ENCODE measurements at regions not wholly inside any gene's neighbourhood (a gene's known extent, or its start where the extent isn't known, plus 50 kb on each side); places are given as distances from the start of the nearest gene placed in this dataset.

- no peaks in the 10 kb centered on the region for H3K9me3 Mint-ChIP-seq
- DNase-seq (ENCODE audit: low spot score in 2 of 2, unreplicated experiment in 2 of 2), result no peak
- H3K27ac Mint-ChIP-seq, result no peak overlapping the region
- no peak overlapping the region for H3K4me3 Mint-ChIP-seq
- no peaks in the 10 kb centered on the region for H3K36me3 Mint-ChIP-seq
- no peak for TF ChIP-seq CTCF (IDR thresholded peaks at IDR 0.05; ENCODE audit: unreplicated experiment)
- H3K27me3 Mint-ChIP-seq (ENCODE audit: low read depth), result peaks cover 32% of the 10 kb centered on the region
- H3K4me1 Mint-ChIP-seq, result no peaks in the 10 kb centered on the region
Observed at GRCh38 chr6:105879146-105879545, 207.0 kb upstream of the PRDM1 start.

DNA sequence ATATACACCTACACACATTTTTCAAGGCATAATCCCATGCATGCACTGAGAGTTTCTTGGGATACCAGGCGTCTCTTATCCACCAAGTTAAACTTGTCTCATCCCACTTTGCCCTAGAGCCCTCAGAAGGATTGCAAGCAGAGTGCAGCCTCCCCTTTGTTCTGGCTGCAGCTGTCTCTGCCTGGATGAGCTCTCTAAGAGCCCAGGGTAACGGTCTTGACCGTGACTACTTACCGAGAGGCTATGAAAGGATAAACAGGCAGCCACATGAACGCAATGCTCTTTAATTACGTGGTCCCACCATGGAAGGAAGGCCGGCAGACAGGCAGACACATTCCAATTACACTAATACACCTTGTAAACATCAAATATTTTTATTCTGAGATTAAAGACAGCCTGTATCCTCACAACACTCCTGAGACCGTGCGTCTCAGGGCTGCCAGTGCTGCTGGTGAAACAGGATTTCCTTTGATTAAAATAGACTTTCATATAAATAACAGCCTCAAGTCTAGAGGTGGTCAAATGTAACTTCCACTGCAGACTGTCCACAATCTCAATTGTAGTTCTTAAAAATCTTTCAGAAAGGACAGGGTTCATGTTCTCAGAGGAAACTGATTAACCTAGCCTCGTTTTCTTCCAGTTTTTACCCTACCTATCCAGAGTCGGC, 210.0 kb upstream of the PRDM1 start:
- Mint-ChIP-seq H3K4me1 (peaks cover 13% of the 10 kb centered on the region), H3K9me3 (no peaks in the 10 kb centered on the region), H3K27me3 (ENCODE audit: low read depth) (peaks cover 23% of the 10 kb centered on the region), H3K36me3 (no peaks in the 10 kb centered on the region), H3K4me3 (no peak overlapping the region), H3K27ac (no peak overlapping the region)
- DNase-seq (ENCODE audit: low spot score in 2 of 2, unreplicated experiment in 2 of 2), result no peak
- TF ChIP-seq CTCF (IDR thresholded peaks at IDR 0.05; ENCODE audit: unreplicated experiment), result no peak

GRCh38 chr6:105874835-105875626, 211.1 kb upstream of the PRDM1 start:
- DNase-seq (ENCODE audit: low spot score in 2 of 2, unreplicated experiment in 2 of 2), result no peak
- peaks cover 13% of the 10 kb centered on the region for H3K4me1 Mint-ChIP-seq
- H3K27ac Mint-ChIP-seq, result no peak overlapping the region
- no peaks in the 10 kb centered on the region for H3K9me3 Mint-ChIP-seq
- no peak for TF ChIP-seq CTCF (IDR thresholded peaks at IDR 0.05; ENCODE audit: unreplicated experiment)
- no peak overlapping the region for H3K4me3 Mint-ChIP-seq
- H3K27me3 Mint-ChIP-seq (ENCODE audit: low read depth), result peaks cover 14% of the 10 kb centered on the region
- H3K36me3 Mint-ChIP-seq, result no peaks in the 10 kb centered on the region

DNA sequence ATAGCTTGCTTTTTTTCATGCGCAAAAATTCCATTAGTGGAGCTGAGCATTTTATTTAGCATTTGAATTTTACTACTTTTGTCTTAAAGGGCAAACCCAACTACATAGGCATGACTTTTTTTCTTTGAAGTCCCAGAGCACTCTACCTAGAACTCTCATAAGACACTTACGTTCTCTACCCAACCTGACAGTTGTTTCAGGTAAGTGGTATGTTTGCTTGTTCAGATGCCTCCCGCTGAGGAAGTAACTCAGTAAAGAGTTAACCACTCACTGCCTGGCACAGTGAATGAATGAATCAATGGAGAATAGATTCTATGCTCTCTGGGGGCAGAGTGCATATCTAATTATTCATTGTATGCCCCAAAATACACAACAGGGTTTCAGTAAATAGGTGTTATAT, 212.3 kb upstream of the PRDM1 start:
- no peak overlapping the region for H3K4me3 Mint-ChIP-seq
- DNase-seq (ENCODE audit: low spot score in 2 of 2, unreplicated experiment in 2 of 2), result no peak
- peaks cover 13% of the 10 kb centered on the region for H3K4me1 Mint-ChIP-seq
- no peaks in the 10 kb centered on the region for H3K36me3 Mint-ChIP-seq
- H3K9me3 Mint-ChIP-seq, result no peaks in the 10 kb centered on the region
- no peak overlapping the region for H3K27ac Mint-ChIP-seq
- peaks cover 12% of the 10 kb centered on the region for H3K27me3 Mint-ChIP-seq (ENCODE audit: low read depth)
- no peak for TF ChIP-seq CTCF (IDR thresholded peaks at IDR 0.05; ENCODE audit: unreplicated experiment)

GRCh38 chr6:105873211-105873704, 212.9 kb upstream of the PRDM1 start:
- Mint-ChIP-seq H3K4me1 (peaks cover 13% of the 10 kb centered on the region), H3K4me3 (no peak overlapping the region), H3K36me3 (no peaks in the 10 kb centered on the region), H3K27me3 (ENCODE audit: low read depth) (peaks cover 9% of the 10 kb centered on the region), H3K9me3 (no peaks in the 10 kb centered on the region), H3K27ac (no peak overlapping the region)
- TF ChIP-seq CTCF (IDR thresholded peaks at IDR 0.05; ENCODE audit: unreplicated experiment), result no peak
- DNase-seq (ENCODE audit: low spot score in 2 of 2, unreplicated experiment in 2 of 2), result no peak
